IMR-90 (cell line): ENCODE measurements at regions not wholly inside any gene's neighbourhood (a gene's known extent, or its start where the extent isn't known, plus 50 kb on each side); places are given as distances from the start of the nearest gene placed in this dataset.

Experiments
- ATAC-seq: fragments of 200-7000 bp; cut with Tn5 transposase; 2 replicates; pipeline ENCODE4 v1.9.1; 2020; ENCODE audit warnings: low read depth, mild to moderate bottlenecking, moderate library complexity
- BruUV-seq: library from RNA; stranded (reverse); fragments of 400-500 nt; replicated peaks from 2 replicates; lab custom pipeline; 2021; lab: Mats Ljungman, UMichigan
- CTCF ChIA-PET: fragments of 300-600 bp; formaldehyde crosslinking; extraction: SDS; loops from one replicate; lab custom pipeline; 2021; ENCODE audit warnings: antibody characterized with exemption; lab: Yijun Ruan, JAX
- POLR2A ChIA-PET: fragments of 300-600 bp; sonication (Branson Sonifier 250); formaldehyde crosslinking; loops from one replicate; lab custom pipeline; 2022; ENCODE audit warnings: antibody characterized with exemption; ENCODE audit not compliant: unreplicated experiment; lab: Charles Lee
- DNase-seq: peaks from one replicate; pipeline ENCODE4 v3.0.0; 2013
- H2AFZ ChIP-seq: replicated peaks from 2 replicates; pipeline ENCODE3; 2013; ENCODE audit warnings: low read length, mild to moderate bottlenecking; ENCODE audit not compliant: poor library complexity
- H2AK5ac ChIP-seq: 2 replicates; pipeline ENCODE4 v1.6.1; 2013; ENCODE audit warnings: low read depth, low read length, inconsistent platforms
- H2AK9ac ChIP-seq: replicated peaks from 2 replicates; pipeline ENCODE3; 2013; ENCODE audit warnings: mild to moderate bottlenecking, low read depth, low read length, moderate library complexity; ENCODE audit not compliant: poor library complexity
- H2BK120ac ChIP-seq: 2 replicates; pipeline ENCODE4 v1.6.1; 2013; ENCODE audit warnings: low read depth, low read length, inconsistent platforms
- H2BK15ac ChIP-seq: 3 replicates; pipeline ENCODE4 v1.6.1; 2013; ENCODE audit warnings: low read depth, low read length, inconsistent platforms
- H2BK20ac ChIP-seq: 2 replicates; pipeline ENCODE4 v1.6.1; 2013; ENCODE audit warnings: low read depth, mild to moderate bottlenecking, inconsistent platforms, low read length, moderate library complexity
- H2BK5ac ChIP-seq: 2 replicates; pipeline ENCODE4 v1.6.1; 2013; ENCODE audit warnings: mild to moderate bottlenecking, low read depth, low read length, inconsistent platforms; ENCODE audit not compliant: poor library complexity, severe bottlenecking
- H3K14ac ChIP-seq: replicated peaks from 2 replicates; pipeline ENCODE4 v1.6.1; 2013; ENCODE audit warnings: low read depth, low read length, inconsistent platforms
- H3K18ac ChIP-seq: 2 replicates; pipeline ENCODE4 v1.6.1; 2013; ENCODE audit warnings: low read depth, low read length, control low read depth
- H3K23ac ChIP-seq: 2 replicates; pipeline ENCODE4 v1.6.1; 2013; ENCODE audit warnings: low read depth, low read length, inconsistent platforms
- H3K27ac ChIP-seq: 2 replicates; pipeline ENCODE4 v1.5.1; 2013; ENCODE audit warnings: mild to moderate bottlenecking, control low read depth, low read length; ENCODE audit not compliant: insufficient read depth
- H3K27me3 ChIP-seq: 2 replicates; pipeline ENCODE4 v1.6.1; 2013; ENCODE audit warnings: low read length; ENCODE audit not compliant: control insufficient read depth, insufficient read depth
- H3K36me3 ChIP-seq: 2 replicates; pipeline ENCODE4 v1.6.1; 2013; ENCODE audit warnings: low read length, mixed read lengths; ENCODE audit not compliant: control insufficient read depth, insufficient read depth
- H3K4ac ChIP-seq: 2 replicates; pipeline ENCODE4 v1.6.1; 2013; ENCODE audit warnings: low read depth, low read length, inconsistent platforms
- H3K4me1 ChIP-seq: 2 replicates; pipeline ENCODE4 v1.6.1; 2013; ENCODE audit warnings: low read length, mixed read lengths; ENCODE audit not compliant: control insufficient read depth, insufficient read depth
- H3K4me2 ChIP-seq: 2 replicates; pipeline ENCODE4 v1.6.1; 2013; ENCODE audit warnings: low read depth, mild to moderate bottlenecking, control low read depth, low read length, moderate library complexity
- H3K4me3 ChIP-seq: 2 replicates; pipeline ENCODE4 v1.5.1; 2013; ENCODE audit warnings: low read depth, mild to moderate bottlenecking, control low read depth, low read length, moderate library complexity; ENCODE audit not compliant: insufficient read depth
- H3K56ac ChIP-seq: 2 replicates; pipeline ENCODE4 v1.6.1; 2013; ENCODE audit warnings: low read length, inconsistent platforms; ENCODE audit not compliant: insufficient read depth; ENCODE audit errors: extremely low read depth
- H3K79me1 ChIP-seq, 2 experiments: 2 replicates each; pipeline ENCODE4 v1.6.1; 2013; ENCODE audit warnings: low read length in 2 of 2, inconsistent platforms in 1 of 2, low read depth in 1 of 2
- H3K9ac ChIP-seq: 2 replicates; pipeline ENCODE4 v1.6.1; 2013; ENCODE audit warnings: low read depth, low read length, control low read depth
- H3K9me1 ChIP-seq: 2 replicates; pipeline ENCODE4 v1.6.1; 2013; ENCODE audit warnings: low read length, inconsistent platforms; ENCODE audit not compliant: insufficient read depth
- H3K9me3 ChIP-seq: 2 replicates; pipeline ENCODE4 v1.6.1; 2013; ENCODE audit warnings: low read length; ENCODE audit not compliant: control insufficient read depth, insufficient read depth
- H4K20me1 ChIP-seq: 2 replicates; pipeline ENCODE4 v1.6.1; 2013; ENCODE audit warnings: low read length, inconsistent platforms; ENCODE audit not compliant: insufficient read depth
- H4K5ac ChIP-seq: 2 replicates; pipeline ENCODE4 v1.6.1; 2013; ENCODE audit warnings: mild to moderate bottlenecking, low read depth, low read length, control low read depth
- H4K8ac ChIP-seq, 2 experiments: 2 replicates each; pipeline ENCODE4 v1.6.1; 2013; ENCODE audit warnings: low read depth in 2 of 2, low read length in 2 of 2, control low read depth in 1 of 2, inconsistent platforms in 1 of 2
- H4K91ac ChIP-seq: 2 replicates; pipeline ENCODE4 v1.6.1; 2013; ENCODE audit warnings: low read depth, low read length, inconsistent platforms; ENCODE audit not compliant: insufficient read depth
- BHLHE40 ChIP-seq: fragments of 150-350 bp; IDR thresholded peaks from 2 replicates; pipeline ENCODE4 v1.6.1; 2016; ENCODE audit warnings: mild to moderate bottlenecking, low read depth, low read length
- CEBPB ChIP-seq: IDR thresholded peaks from 2 replicates; pipeline ENCODE4 v1.6.1; 2012; ENCODE audit warnings: low read depth, low read length, improper control_type of control experiment
- CHD1 ChIP-seq: IDR thresholded peaks from 2 replicates; pipeline ENCODE4 v1.6.1; 2012; ENCODE audit warnings: low read depth, low read length, improper control_type of control experiment
- CTCF ChIP-seq: conservative IDR thresholded peaks from 2 replicates; pipeline ENCODE4 v1.5.1; 2012; ENCODE audit warnings: mild to moderate bottlenecking, low read depth, low read length, improper control_type of control experiment
- ELK1 ChIP-seq: fragments of 150-350 bp; IDR thresholded peaks from 2 replicates; pipeline ENCODE4 v1.6.1; 2016; ENCODE audit warnings: low read depth, mild to moderate bottlenecking, low read length, moderate library complexity, borderline replicate concordance
- FOS ChIP-seq: fragments of 150-350 bp; IDR thresholded peaks from 2 replicates; pipeline ENCODE4 v1.6.1; 2016; ENCODE audit warnings: low read depth, low read length
- MAFK ChIP-seq: IDR thresholded peaks from 2 replicates; pipeline ENCODE4 v1.6.1; 2012; ENCODE audit warnings: low read depth, low read length, improper control_type of control experiment
- MAZ ChIP-seq: IDR thresholded peaks from 2 replicates; pipeline ENCODE4 v1.6.1; 2012; ENCODE audit warnings: low read depth, mild to moderate bottlenecking, low read length, improper control_type of control experiment, moderate library complexity, borderline replicate concordance
- MXI1 ChIP-seq: IDR thresholded peaks from 2 replicates; pipeline ENCODE4 v1.6.1; 2012; ENCODE audit warnings: low read depth, mild to moderate bottlenecking, low read length, moderate library complexity, borderline replicate concordance
- NFE2L2 ChIP-seq: fragments of 150-350 bp; IDR thresholded peaks from 2 replicates; pipeline ENCODE4 v1.6.1; 2016; ENCODE audit warnings: low read depth, mild to moderate bottlenecking, low read length
- POLR2A ChIP-seq: IDR thresholded peaks from 2 replicates; pipeline ENCODE4 v1.6.1; 2012; ENCODE audit warnings: mild to moderate bottlenecking, low read depth, low read length
- RAD21 ChIP-seq: IDR thresholded peaks from 2 replicates; pipeline ENCODE4 v1.6.1; 2012; ENCODE audit warnings: low read length, improper control_type of control experiment
- RCOR1 ChIP-seq: IDR thresholded peaks from 2 replicates; pipeline ENCODE4 v1.6.1; 2012; ENCODE audit warnings: mild to moderate bottlenecking, low read length, improper control_type of control experiment; ENCODE audit not compliant: insufficient replicate concordance
- RFX5 ChIP-seq: IDR thresholded peaks from 2 replicates; pipeline ENCODE4 v1.8.0; 2012; ENCODE audit warnings: low read depth, mild to moderate bottlenecking, low read length, moderate library complexity
- SMC3 ChIP-seq: fragments of 150-350 bp; IDR thresholded peaks from 2 replicates; pipeline ENCODE4 v1.6.1; 2016; ENCODE audit warnings: low read depth, mild to moderate bottlenecking, antibody characterized with exemption, low read length, moderate library complexity
- USF2 ChIP-seq: fragments of 150-350 bp; IDR thresholded peaks from 2 replicates; pipeline ENCODE4 v1.6.1; 2017; ENCODE audit warnings: mild to moderate bottlenecking, antibody characterized with exemption, low read length, low read depth
- WGBS, 2 experiments: methylation state at CpG; one replicate each; pipeline versions ENCODE4 v1.1.5 to v1.1.7; 2013; ENCODE audit warnings: missing lambda C conversion rate in 2 of 2; ENCODE audit not compliant: insufficient read length in 1 of 2; ENCODE audit errors: extremely low coverage in 2 of 2; 5-methylcytosine and 5-hydroxymethylcytosine counted together
- dilution Hi-C: fragments of 300-500 bp; cut with HindIII; formaldehyde crosslinking; loops from one replicate; pipeline ENCODE4 v1.14.3; 2018; ENCODE audit warnings: low sequenced_read_pairs; ENCODE audit not compliant: unreplicated experiment
- in situ Hi-C: fragments of 300-500 bp; cut with MboI; formaldehyde crosslinking; loops from 3 replicates; pipeline ENCODE4 v1.14.3; 2019; ENCODE audit warnings: low sequenced_read_pairs, inconsistent platforms, mixed read lengths
- intact Hi-C: fragments of 100-400 bp; cut with micrococcal nuclease; formaldehyde crosslinking; loops from 2 replicates; pipeline ENCODE4 v1.10.0; 2022

GRCh38 chr9:89710697-89711096 is 105.9 kb downstream of the GADD45G start:
- Histone ChIP-seq H4K20me1 (no peaks in the 10 kb centered on the region), H3K27ac (no peak overlapping the region), H3K9ac (no peak overlapping the region), H2BK120ac (no peak overlapping the region), H3K56ac (no peak overlapping the region), H3K9me3 (no peaks in the 10 kb centered on the region), H3K4ac (no peak overlapping the region), H4K5ac (no peak overlapping the region), H2AFZ (no peak overlapping the region), H3K9me1 (no peaks in the 10 kb centered on the region), H3K4me1 (no peaks in the 10 kb centered on the region), H2AK5ac (no peak overlapping the region), H2BK20ac (no peak overlapping the region), H3K4me2 (no peak overlapping the region), H2BK5ac (no peak overlapping the region), H4K8ac (no peak overlapping the region), H3K18ac (no peak overlapping the region), H3K79me1 (no peaks in the 10 kb centered on the region), H3K23ac (no peak overlapping the region), H3K36me3 (no peaks in the 10 kb centered on the region), H3K27me3 (no peaks in the 10 kb centered on the region; the same call in 1 of the 2 replicates), H3K4me3 (no peak overlapping the region), H4K91ac (no peak overlapping the region), H3K14ac (no peak overlapping the region), H2BK15ac (no peak overlapping the region), H2AK9ac (no peak overlapping the region)
- no peak for TF ChIP-seq NFE2L2
- no peak for TF ChIP-seq ELK1
- no peak for TF ChIP-seq SMC3
- TF ChIP-seq RCOR1: no peak
- TF ChIP-seq CHD1: no peak
- TF ChIP-seq POLR2A: no peak
- TF ChIP-seq BHLHE40: no peak
- no peak for TF ChIP-seq RFX5
- TF ChIP-seq RAD21: no peak
- no peak for TF ChIP-seq MAZ
- TF ChIP-seq CEBPB: no peak
- no peak for TF ChIP-seq USF2
- no peak for TF ChIP-seq FOS
- no peak for TF ChIP-seq MXI1
- no peak for TF ChIP-seq MAFK
- no peak for TF ChIP-seq CTCF
- intact Hi-C loops: no loop called here
- in situ Hi-C loops: no loop called here
- no peak for DNase-seq
- dilution Hi-C loops: no loop called here
- no TSS peak for BruUV-seq
- WGBS, 2 experiments: 100% methylated on average over 1 of the region's 6 CpGs; no CpG with 5 or more reads in 1 of the 2 experiments
- POLR2A ChIA-PET: no interaction called here
- CTCF ChIA-PET: no interaction called here
- ATAC-seq: no peak
